AG10803 (cell line): ENCODE measurements at regions not wholly inside any gene's neighbourhood (a gene's known extent, or its start where the extent isn't known, plus 50 kb on each side); places are given as distances from the start of the nearest gene placed in this dataset.

Source experiments
- DNase-seq: peaks from one replicate; pipeline ENCODE4 v3.0.0; 2010; ENCODE audit warnings: low read depth
- H3K4me3 ChIP-seq: 2 replicates; pipeline ENCODE4 v1.5.1; 2011; ENCODE audit warnings: mild to moderate bottlenecking, low read length, control low read depth
- TF ChIP-seq, protein P1 (sequence below): conservative IDR thresholded peaks from 2 replicates; pipeline ENCODE4 v1.5.1; 2011; ENCODE audit warnings: mild to moderate bottlenecking, low read length, control low read depth, inconsistent platforms

DNA sequence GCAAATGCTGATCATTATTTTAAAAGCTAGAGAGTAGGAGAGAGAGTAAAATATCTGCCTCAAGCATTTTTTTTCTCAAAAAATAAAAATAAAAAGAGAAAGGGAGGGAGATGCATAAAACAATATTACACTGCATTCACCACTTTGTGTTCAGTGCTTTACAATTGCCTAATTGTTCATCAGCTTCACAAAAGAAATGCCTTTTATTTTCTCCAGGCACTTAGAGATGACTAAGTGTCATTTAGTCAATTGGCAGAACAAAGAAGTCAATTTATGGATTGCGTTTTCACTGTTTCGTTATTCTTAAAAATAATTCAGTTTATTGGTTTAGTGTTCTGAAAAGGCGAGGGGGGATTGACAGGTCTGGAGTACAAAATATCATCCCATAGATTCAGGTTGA, 232.5 kb upstream of the CCNH start:
- DNase-seq: no peak
- H3K4me3 ChIP-seq: no peak overlapping the region
- TF ChIP-seq, protein P1, sequence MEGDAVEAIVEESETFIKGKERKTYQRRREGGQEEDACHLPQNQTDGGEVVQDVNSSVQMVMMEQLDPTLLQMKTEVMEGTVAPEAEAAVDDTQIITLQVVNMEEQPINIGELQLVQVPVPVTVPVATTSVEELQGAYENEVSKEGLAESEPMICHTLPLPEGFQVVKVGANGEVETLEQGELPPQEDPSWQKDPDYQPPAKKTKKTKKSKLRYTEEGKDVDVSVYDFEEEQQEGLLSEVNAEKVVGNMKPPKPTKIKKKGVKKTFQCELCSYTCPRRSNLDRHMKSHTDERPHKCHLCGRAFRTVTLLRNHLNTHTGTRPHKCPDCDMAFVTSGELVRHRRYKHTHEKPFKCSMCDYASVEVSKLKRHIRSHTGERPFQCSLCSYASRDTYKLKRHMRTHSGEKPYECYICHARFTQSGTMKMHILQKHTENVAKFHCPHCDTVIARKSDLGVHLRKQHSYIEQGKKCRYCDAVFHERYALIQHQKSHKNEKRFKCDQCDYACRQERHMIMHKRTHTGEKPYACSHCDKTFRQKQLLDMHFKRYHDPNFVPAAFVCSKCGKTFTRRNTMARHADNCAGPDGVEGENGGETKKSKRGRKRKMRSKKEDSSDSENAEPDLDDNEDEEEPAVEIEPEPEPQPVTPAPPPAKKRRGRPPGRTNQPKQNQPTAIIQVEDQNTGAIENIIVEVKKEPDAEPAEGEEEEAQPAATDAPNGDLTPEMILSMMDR: no peak

DNA sequence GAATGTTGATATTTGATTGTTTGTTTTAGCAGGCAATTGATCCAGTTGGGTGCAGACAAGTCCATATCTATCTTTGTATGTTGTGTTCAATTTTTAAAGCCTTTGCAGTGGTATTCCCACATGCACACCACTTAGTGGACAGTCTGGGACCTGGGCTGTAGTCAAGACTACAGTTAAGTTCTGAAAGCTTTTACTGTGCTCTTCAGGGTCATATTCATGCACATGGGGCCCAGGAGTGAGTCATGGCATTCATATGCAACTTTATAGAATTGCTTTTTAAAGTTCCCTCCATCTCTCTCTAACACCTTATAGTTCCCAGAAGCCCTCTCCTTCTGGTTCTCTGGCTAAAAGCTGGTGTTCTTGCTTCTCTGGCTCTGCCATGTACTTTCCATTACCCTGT, 228.2 kb upstream of the CCNH start:
- TF ChIP-seq, protein P1: no peak
- no peak for DNase-seq

DNA sequence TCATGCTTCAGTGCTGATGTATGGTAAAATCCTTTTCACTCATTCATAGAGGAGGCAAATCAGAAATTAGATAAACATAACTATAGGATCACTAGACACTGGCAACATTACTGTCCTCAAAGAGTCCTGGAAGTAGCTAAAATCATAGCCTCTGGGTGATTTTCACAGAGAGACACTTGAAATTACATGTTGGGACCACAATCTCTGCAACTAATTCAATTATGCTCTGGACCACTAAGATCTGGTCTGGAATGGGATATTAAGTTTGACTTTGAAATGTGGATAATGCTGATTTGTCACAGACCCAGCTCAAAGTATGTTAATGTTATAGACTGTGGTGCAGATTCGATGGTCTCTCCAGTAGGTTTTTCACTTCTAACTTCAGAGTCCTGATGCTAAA, 214.6 kb upstream of the CCNH start:
- TF ChIP-seq, protein P1: no peak
- no peak overlapping the region for H3K4me3 ChIP-seq
- no peak for DNase-seq

More for the DNA sequence above, 228.2 kb upstream of the CCNH start:
- H3K4me3 ChIP-seq: no peak overlapping the region

DNA sequence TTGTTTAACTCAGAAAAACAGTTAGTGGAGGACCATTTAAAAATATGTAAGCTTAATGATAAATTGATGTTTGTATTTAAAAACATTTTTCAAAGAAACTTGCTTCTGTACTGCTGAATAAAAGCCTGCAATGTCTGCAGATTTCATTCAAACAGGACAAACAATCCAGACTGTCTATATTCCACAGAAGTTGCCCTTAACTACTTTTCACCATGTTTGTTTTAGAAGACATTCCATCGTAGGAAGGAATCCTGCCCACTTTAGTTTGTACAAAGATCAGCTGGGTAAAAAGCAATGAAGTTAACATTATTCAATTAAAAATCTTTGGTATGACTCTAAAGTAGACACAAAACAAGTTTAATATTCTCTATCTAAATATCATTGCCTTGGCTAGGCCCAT, 195.7 kb upstream of the CCNH start:
- TF ChIP-seq, protein P1: no peak

DNA sequence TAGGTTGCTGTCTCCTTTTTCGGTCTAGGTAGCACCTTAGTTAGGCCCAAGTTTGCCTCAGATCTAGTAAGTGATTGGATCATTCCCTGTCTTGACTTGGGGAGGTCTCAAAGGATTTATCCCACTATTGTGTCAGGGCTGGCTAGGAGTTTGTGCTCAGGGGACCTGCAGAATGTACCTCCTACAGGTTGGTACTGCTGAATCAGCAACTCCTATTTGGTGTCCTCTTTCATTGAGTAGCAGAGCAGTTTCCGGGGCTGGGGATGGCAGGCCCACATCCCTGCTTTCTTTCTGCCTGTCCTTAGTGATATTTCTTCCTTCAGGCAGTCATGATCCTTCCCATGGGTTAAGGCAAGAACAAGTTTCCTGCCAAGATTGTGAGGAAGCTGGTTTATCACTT, 192.9 kb upstream of the CCNH start:
- no peak overlapping the region for H3K4me3 ChIP-seq
- TF ChIP-seq, protein P1: no peak
- DNase-seq: no peak

More for the DNA sequence above, 195.7 kb upstream of the CCNH start:
- DNase-seq: no peak
- no peak overlapping the region for H3K4me3 ChIP-seq

DNA sequence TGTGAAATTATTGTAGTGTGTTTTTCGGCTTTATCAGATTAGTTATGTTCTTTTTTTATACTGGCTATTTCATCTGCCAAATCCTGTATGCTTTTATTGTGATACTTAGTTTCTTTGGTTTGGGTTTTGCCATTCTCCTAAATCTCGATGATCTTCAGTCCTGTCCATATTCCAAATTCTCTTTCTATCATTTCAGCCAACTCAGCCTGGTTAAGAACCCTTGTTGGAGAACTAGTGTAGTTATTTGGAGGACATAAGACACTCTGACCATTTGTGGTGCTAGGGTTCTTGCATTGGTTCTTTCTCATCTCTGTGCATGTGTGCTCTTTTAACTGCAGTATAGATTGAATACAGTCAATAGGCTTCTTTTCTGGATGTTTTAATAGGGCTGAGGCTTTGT, 187.0 kb upstream of the CCNH start:
- DNase-seq: no peak
- no peak overlapping the region for H3K4me3 ChIP-seq
- TF ChIP-seq, protein P1: no peak

DNA sequence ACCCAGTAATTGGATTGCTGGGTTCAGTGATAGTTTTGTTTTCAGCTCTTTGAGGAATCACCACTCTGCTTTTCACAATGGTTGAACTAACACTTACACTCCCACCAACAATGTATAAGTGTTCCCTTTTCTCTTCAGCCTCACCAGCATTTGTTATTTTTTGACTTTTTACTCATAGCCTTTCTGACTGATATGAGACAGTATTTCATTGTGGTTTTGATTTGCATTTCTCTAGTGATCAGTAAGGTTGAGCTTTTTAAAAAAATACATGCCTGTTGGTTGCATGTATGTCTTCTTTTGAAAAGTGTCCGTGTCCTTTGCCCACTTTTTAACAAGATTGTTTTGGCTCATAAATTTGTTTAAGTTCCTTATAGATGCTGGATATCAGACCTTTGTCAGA, 185.7 kb upstream of the CCNH start:
- TF ChIP-seq, protein P1: no peak
- H3K4me3 ChIP-seq: no peak overlapping the region
- no peak for DNase-seq
